Erythroblast (primary cell): ENCODE measurements at regions not wholly inside any gene's neighbourhood (a gene's known extent, or its start where the extent isn't known, plus 50 kb on each side); places are given as distances from the start of the nearest gene placed in this dataset.

Source experiments
- GATA1 ChIP-seq: IDR thresholded peaks from 2 replicates; pipeline ENCODE4 v1.6.1; 2011; ENCODE audit warnings: low read depth, mild to moderate bottlenecking, control low read depth, low read length, moderate library complexity
- POLR2A ChIP-seq: IDR thresholded peaks from 2 replicates; pipeline ENCODE4 v1.6.1; 2011; ENCODE audit warnings: mild to moderate bottlenecking, low read length

DNA sequence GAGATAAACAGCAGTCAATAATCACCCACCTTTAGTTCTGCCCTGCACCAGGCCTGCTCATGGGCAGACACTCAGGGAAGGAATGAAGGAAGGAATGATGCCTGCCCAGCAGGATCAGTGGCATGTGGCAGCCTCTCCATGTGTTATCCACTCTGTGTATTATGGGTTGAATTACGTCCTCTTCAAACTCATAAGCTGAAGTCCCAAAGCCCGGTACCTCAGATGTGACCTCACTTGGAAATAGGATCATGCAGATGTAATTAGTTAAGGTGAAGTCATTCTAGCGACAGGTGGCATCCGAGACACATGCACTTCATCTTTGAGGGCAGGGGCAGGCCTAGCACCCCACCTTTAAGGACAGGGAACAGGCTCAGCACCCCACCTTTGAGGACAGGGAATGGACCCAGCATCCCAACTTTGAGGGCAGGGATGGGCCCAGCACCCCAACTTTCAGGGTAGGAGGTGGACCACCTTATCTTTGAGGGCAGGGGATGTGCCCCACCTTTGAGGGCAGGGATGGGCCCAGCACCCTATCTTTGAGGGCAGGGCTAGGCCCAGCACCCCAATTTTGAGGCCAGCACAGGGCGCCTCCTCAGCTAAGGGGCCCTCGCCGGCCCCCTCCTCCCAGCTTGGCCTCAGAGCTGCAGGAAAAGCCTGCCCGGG, 127.6 kb downstream of the URI1 start:
- TF ChIP-seq POLR2A, result no peak
- TF ChIP-seq GATA1, result no peak
